Left forelimb (tissue), 1 donor: ENCODE measurements at regions not wholly inside any gene's neighbourhood (a gene's known extent, or its start where the extent isn't known, plus 50 kb on each side); places are given as distances from the start of the nearest gene placed in this dataset.

Experiments used
- DNase-seq: peaks from one replicate; pipeline ENCODE4 v3.0.0-alpha.2; 2018; ENCODE audit warnings: low spot score

- DNase-seq: no peak
Observed at GRCh38 chr11:111026241-111026640, 219.3 kb upstream of the POU2AF2 start.

- DNase-seq: peak; percentile 71
Observed at GRCh38 chr11:111021131-111021530, 224.4 kb upstream of the POU2AF2 start.

- DNase-seq: no peak
Observed at GRCh38 chr11:111019871-111020670, 225.5 kb upstream of the POU2AF2 start.

- DNase-seq: no peak
Observed at GRCh38 chr11:111019451-111019850, 226.1 kb upstream of the POU2AF2 start.

GRCh38 chr11:111018566-111018965 lies 227.0 kb upstream of the POU2AF2 start:
- DNase-seq: no peak

- no peak for DNase-seq
Observed at GRCh38 chr11:111012491-111012890, 233.0 kb upstream of the POU2AF2 start.

GRCh38 chr11:111011275-111011594 lies 234.3 kb upstream of the POU2AF2 start:
- DNase-seq: no peak

GRCh38 chr11:111010391-111011274 lies 234.9 kb upstream of the POU2AF2 start:
- no peak for DNase-seq

GRCh38 chr11:111006227-111006626 lies 239.3 kb upstream of the POU2AF2 start:
- no peak for DNase-seq

GRCh38 chr11:111001986-111002611 lies 243.4 kb upstream of the POU2AF2 start:
- DNase-seq: no peak

- no peak for DNase-seq
Observed at GRCh38 chr11:111001081-111001430, 244.5 kb upstream of the POU2AF2 start.

GRCh38 chr11:111000400-111001080 lies 245.0 kb upstream of the POU2AF2 start:
- DNase-seq: no peak

- DNase-seq: no peak
Observed at GRCh38 chr11:110992481-110992880, 253.0 kb upstream of the POU2AF2 start.

GRCh38 chr11:110991661-110992355 lies 253.7 kb upstream of the POU2AF2 start:
- DNase-seq: no peak

GRCh38 chr11:110990311-110990710 lies 255.2 kb upstream of the POU2AF2 start:
- no peak for DNase-seq

GRCh38 chr11:110989428-110990133 lies 255.9 kb upstream of the POU2AF2 start:
- DNase-seq: no peak

- DNase-seq: no peak
Observed at GRCh38 chr11:110988671-110989070, 256.9 kb upstream of the POU2AF2 start.

GRCh38 chr11:110986016-110986415 lies 259.5 kb upstream of the POU2AF2 start:
- DNase-seq: no peak

- no peak for DNase-seq
Observed at GRCh38 chr11:110985547-110985946, 260.0 kb upstream of the POU2AF2 start.

GRCh38 chr11:110984693-110985092 lies 260.8 kb upstream of the POU2AF2 start:
- no peak for DNase-seq

- no peak for DNase-seq
Observed at GRCh38 chr11:110984147-110984546, 261.4 kb upstream of the POU2AF2 start.
